ENCODE measurements at regions not wholly inside any gene's neighbourhood (a gene's known extent, or its start where the extent isn't known, plus 50 kb on each side); places are given as distances from the start of the nearest gene placed in this dataset.

- no peaks in the 10 kb centered on the region for H3K79me2 ChIP-seq (ENCODE audit: insufficient read depth, low read length)
- no peaks in the 10 kb centered on the region for H3K9me3 Mint-ChIP-seq
- H3K79me1 ChIP-seq (ENCODE audit: insufficient read depth, low read depth, low read length, poor library complexity, severe bottlenecking), result no peaks in the 10 kb centered on the region
- no peaks in the 10 kb centered on the region for H3K36me3 Mint-ChIP-seq (ENCODE audit: insufficient read depth in 1 of 3, low read depth in 3 of 3)
- no peaks in the 10 kb centered on the region for H3K27me3 ChIP-seq (ENCODE audit: insufficient read depth, low read length)
- no peak overlapping the region for H3K56ac ChIP-seq (ENCODE audit: insufficient read length, low read depth, low read length)
- no peak overlapping the region for H3K9ac ChIP-seq (ENCODE audit: extremely low read depth, insufficient read length, low read length)
- no peak overlapping the region for H3K4me3 Mint-ChIP-seq
- no peak for TF ChIP-seq CTCF (conservative IDR thresholded peaks at IDR 0.05)
- no peak overlapping the region for H2AK5ac ChIP-seq (ENCODE audit: insufficient read length, low read length)
- no peaks in the 10 kb centered on the region for H3K4me1 ChIP-seq (ENCODE audit: insufficient read depth, low read length)
- H3K14ac ChIP-seq (ENCODE audit: insufficient read depth, low read length), result no peak overlapping the region
- H3T11ph ChIP-seq (ENCODE audit: low read length), result no peak overlapping the region
- no peak for DNase-seq
- H4K91ac ChIP-seq (ENCODE audit: insufficient read length, low read depth, low read length), result no peak overlapping the region
- H3K27ac Mint-ChIP-seq, result no peak overlapping the region
- no peaks in the 10 kb centered on the region for H3K9me3 ChIP-seq (ENCODE audit: control insufficient read depth, low read depth, low read length)
- no peak overlapping the region for H3K23ac ChIP-seq (ENCODE audit: insufficient read length, low read depth, low read length)
- no peak overlapping the region for H2AFZ ChIP-seq (ENCODE audit: low read length)
- H2BK20ac ChIP-seq (ENCODE audit: low read depth, low read length, poor library complexity, severe bottlenecking), result no peak overlapping the region
- H4K5ac ChIP-seq (ENCODE audit: insufficient read length, low read depth, low read length), result no peak overlapping the region
- no peak overlapping the region for H3K4me2 ChIP-seq (ENCODE audit: insufficient read depth, insufficient read length, low read length)
- no peak overlapping the region for H3K18ac ChIP-seq (ENCODE audit: insufficient read length, low read depth, low read length)
- no peaks in the 10 kb centered on the region for H3K23me2 ChIP-seq (ENCODE audit: insufficient read length, low read depth, low read length, poor library complexity, severe bottlenecking)
- no peak overlapping the region for H2BK12ac ChIP-seq (ENCODE audit: insufficient read length, low read depth, low read length)
- H2BK5ac ChIP-seq (ENCODE audit: insufficient read length, low read length), result no peak overlapping the region
- H4K20me1 ChIP-seq (ENCODE audit: control insufficient read depth, insufficient read depth, insufficient read length), result no peaks in the 10 kb centered on the region
- H3K27ac ChIP-seq (ENCODE audit: insufficient read length, low read depth, low read length), result no peak overlapping the region
- no peak overlapping the region for H3K4ac ChIP-seq (ENCODE audit: low read depth, low read length)
- no CpG with 5 or more reads among the region's 7 CpGs for WGBS (ENCODE audit: extremely low coverage, insufficient read length, low lambda C conversion rate)
- H2BK15ac ChIP-seq (ENCODE audit: low read depth, low read length), result no peak overlapping the region
- no peaks in the 10 kb centered on the region for H3K4me1 Mint-ChIP-seq
- H2BK120ac ChIP-seq (ENCODE audit: low read depth, low read length, poor library complexity, severe bottlenecking), result no peak overlapping the region
- H3K27me3 Mint-ChIP-seq (ENCODE audit: low read depth), result no peaks in the 10 kb centered on the region; the same call in 1 of the 2 replicates
- no peak overlapping the region for H4K8ac ChIP-seq (replicated peaks; ENCODE audit: insufficient read length, low read depth, low read length)
Observed at GRCh38 chr10:85433248-85433647, 933.3 kb downstream of the GRID1 start.

Measured in H9 (cell line).